ENCODE measurements at regions not wholly inside any gene's neighbourhood (a gene's known extent, or its start where the extent isn't known, plus 50 kb on each side); places are given as distances from the start of the nearest gene placed in this dataset.

DNA sequence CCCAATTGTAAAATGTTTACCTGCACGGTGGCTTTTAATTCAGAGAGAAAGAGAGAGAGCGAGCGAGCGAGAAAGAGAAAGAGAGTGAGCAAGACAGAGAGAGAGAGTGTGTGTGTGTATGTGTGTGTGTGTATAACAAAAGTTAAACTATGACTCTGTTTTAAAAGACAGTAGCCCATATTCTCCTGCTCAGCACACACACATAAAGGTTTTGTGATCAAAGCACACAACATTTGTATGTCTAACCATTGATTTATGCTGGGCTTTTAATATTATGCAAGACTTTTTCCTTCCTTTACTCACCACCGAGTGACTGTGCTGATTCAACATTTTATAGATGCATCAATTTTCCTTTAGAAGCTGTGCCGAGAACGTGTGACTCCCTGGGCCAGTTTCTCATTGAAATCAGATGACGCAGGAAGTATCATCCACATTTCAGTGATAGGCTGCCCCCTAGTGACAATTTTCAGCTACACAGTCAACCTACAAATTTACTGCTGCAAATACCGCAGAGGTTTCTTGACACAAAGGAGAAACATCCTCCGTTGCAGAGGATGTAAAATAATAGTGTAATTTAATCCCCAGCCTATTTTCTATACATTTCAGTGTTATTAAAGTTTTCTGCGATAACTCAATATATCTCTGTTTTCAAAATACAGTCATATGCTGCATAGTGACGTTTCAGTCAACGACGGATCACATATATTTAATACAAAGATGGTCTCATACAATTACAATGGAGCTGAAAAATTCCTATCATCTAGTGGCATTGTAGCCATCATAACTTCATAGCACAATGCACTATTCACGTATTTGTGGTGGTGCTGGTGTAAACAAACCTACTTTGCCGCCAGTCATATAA lies 165.9 kb upstream of the TANK start:
- DNase-seq (ENCODE audit: low spot score) (peak; percentile 55), ATAC-seq (peak; percentile 100)

GRCh38 chr2:160996584-160996983 lies 163.6 kb upstream of the TANK start:
- no peak for DNase-seq (ENCODE audit: low spot score)
- ATAC-seq = no peak

GRCh38 chr2:161004379-161004778 lies 155.8 kb upstream of the TANK start:
- no peak for ATAC-seq
- DNase-seq (ENCODE audit: low spot score) = no peak

- ATAC-seq (no peak), DNase-seq (ENCODE audit: low spot score) (no peak)
Measured at GRCh38 chr2:161005170-161005569, 155.1 kb upstream of the TANK start.

- DNase-seq (ENCODE audit: low spot score) (no peak), ATAC-seq (no peak)
Measured at GRCh38 chr2:161008311-161008710, 151.9 kb upstream of the TANK start.

- ATAC-seq (no peak), DNase-seq (ENCODE audit: low spot score) (no peak)
Measured at GRCh38 chr2:161010503-161011015, 149.7 kb upstream of the TANK start.

DNA sequence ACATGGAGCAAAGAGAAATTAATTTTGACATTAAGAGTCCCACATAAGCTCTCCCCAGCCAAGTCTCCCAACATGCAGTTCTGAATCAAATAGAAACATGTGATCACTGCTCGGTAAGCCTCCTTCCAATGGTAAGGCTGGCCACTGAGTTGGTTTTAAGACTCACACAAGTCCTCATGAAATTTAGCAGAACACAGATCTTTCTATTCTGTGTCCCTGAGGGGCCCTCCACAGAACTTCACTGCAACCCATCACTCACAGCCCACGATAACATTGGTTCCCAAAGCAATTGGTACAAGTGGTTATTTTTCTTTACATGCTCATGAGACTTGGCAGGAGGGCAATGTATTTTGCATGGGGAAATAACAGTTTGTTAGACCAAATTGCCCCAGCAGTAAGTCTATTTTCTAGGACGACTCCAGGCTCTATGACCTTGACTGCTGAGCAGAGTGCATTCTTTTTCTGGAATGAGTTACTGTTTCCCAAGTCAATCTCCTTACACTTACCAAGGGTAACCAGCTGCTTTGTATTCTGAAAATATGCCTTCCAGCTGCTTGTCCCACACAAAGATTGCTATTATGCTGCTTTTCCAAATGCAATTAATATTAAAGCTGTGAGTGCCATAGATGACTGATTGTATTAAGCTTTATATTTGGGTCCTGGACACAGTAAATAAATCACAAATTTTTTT lies 142.3 kb upstream of the TANK start:
- DNase-seq (ENCODE audit: low spot score) = no peak
- no peak for ATAC-seq

- ATAC-seq = no peak
- DNase-seq (ENCODE audit: low spot score) = no peak
Measured at GRCh38 chr2:161019311-161019710, 140.9 kb upstream of the TANK start.

- no peak for ATAC-seq
Measured at GRCh38 chr2:161020437-161020836, 139.8 kb upstream of the TANK start.

GRCh38 chr2:161028581-161028980 lies 131.6 kb upstream of the TANK start:
- ATAC-seq (no peak), DNase-seq (ENCODE audit: low spot score) (no peak)

More at GRCh38 chr2:161020437-161020836, 139.8 kb upstream of the TANK start:
- DNase-seq (ENCODE audit: low spot score) = no peak

GRCh38 chr2:161029321-161029720 lies 130.9 kb upstream of the TANK start:
- ATAC-seq = no peak
- no peak for DNase-seq (ENCODE audit: low spot score)

GRCh38 chr2:161030260-161031063 lies 129.8 kb upstream of the TANK start:
- no peak for DNase-seq (ENCODE audit: low spot score)
- ATAC-seq = peak; percentile 94

- no peak for ATAC-seq
Measured at GRCh38 chr2:161031511-161031910, 128.7 kb upstream of the TANK start.

GRCh38 chr2:161032635-161033034 lies 127.6 kb upstream of the TANK start:
- ATAC-seq = no peak
- DNase-seq (ENCODE audit: low spot score) = no peak

More at GRCh38 chr2:161031511-161031910, 128.7 kb upstream of the TANK start:
- DNase-seq (ENCODE audit: low spot score) = no peak

GRCh38 chr2:161033059-161033660 lies 127.1 kb upstream of the TANK start:
- DNase-seq (ENCODE audit: low spot score) (no peak), ATAC-seq (no peak)

- ATAC-seq = no peak
- no peak for DNase-seq (ENCODE audit: low spot score)
Measured at GRCh38 chr2:161036926-161037325, 123.3 kb upstream of the TANK start.

- no peak for DNase-seq (ENCODE audit: low spot score)
- ATAC-seq = no peak
Measured at GRCh38 chr2:161039071-161039470, 121.2 kb upstream of the TANK start.

DNA sequence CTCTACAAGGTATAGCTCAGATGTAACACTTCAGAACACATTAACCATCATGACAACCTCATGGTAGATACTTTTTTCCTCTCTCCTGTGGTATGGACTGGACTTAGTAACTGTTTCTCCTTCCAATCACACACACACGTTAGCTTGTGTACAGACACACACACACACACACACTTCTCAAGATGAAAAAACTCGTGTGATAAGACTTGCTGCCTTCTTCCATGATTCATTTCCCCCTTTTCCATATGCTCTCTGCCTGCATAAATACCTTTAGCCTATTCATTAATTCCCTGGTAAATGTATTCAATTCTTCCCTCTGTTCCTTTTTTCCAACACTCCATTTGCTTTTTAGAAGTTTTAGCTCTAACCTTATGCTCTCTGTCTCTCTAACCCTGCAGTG lies 118.9 kb upstream of the TANK start:
- DNase-seq (ENCODE audit: low spot score) = no peak
- no peak for ATAC-seq

DNA sequence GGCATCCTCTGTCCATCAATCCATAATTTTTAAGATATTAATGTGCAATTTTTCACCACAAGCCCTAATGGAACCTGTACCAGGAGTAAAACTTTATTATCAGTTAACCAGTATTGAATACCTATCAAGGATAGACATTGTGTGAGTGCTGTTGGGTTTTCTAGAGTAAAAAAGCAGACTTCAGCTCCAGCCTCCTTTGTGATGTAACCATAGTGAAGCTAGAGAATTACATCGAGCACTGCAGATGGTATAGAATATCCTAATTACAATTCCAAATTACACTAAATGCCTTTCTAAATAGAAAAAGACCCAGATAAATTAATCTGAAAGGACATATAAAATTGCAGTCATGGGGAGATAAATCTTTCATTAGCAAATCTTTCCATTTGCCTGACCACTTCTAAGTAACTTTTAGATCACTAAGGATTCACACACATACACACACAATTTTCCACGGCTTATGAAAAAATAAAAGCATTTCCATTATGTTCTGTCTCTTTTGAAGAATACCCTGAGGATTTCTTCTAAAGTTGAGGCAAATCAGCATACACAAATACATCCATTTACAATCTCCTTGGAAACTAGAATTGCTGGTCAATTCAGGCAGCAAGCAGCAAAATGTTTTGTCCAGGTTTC lies 117.1 kb upstream of the TANK start:
- DNase-seq (ENCODE audit: low spot score) = no peak

More for the DNA sequence above, 117.1 kb upstream of the TANK start:
- no peak for ATAC-seq
